ENCODE measurements at regions not wholly inside any gene's neighbourhood (a gene's known extent, or its start where the extent isn't known, plus 50 kb on each side); places are given as distances from the start of the nearest gene placed in this dataset.

DNA sequence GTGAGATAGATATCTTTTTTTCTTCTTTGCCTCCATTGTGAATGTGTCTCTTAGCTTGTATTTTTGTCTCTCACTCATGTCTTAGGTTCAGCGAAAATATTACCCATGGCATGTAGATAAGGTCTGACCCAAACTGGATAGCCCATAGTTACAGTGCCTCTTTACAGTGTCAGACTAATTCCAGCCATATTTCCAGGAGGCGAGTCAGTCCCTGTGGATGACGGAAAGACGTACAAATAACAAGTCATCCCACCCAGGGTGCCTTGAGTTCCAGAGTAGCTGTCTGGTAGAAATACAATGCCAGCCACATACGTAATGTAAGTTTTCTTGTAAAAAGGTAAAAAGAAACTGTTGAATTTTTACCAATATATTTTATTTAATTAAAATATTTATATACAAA, 157.3 kb downstream of the ZNF281 start:
- TF ChIP-seq, protein P1, sequence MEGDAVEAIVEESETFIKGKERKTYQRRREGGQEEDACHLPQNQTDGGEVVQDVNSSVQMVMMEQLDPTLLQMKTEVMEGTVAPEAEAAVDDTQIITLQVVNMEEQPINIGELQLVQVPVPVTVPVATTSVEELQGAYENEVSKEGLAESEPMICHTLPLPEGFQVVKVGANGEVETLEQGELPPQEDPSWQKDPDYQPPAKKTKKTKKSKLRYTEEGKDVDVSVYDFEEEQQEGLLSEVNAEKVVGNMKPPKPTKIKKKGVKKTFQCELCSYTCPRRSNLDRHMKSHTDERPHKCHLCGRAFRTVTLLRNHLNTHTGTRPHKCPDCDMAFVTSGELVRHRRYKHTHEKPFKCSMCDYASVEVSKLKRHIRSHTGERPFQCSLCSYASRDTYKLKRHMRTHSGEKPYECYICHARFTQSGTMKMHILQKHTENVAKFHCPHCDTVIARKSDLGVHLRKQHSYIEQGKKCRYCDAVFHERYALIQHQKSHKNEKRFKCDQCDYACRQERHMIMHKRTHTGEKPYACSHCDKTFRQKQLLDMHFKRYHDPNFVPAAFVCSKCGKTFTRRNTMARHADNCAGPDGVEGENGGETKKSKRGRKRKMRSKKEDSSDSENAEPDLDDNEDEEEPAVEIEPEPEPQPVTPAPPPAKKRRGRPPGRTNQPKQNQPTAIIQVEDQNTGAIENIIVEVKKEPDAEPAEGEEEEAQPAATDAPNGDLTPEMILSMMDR (IDR thresholded peaks at IDR 0.05): no peak
- TF ChIP-seq POLR2A (IDR thresholded peaks at IDR 0.05): no peak

All from Peyer's patch (tissue), 4 donors.